ENCODE measurements at regions not wholly inside any gene's neighbourhood (a gene's known extent, or its start where the extent isn't known, plus 50 kb on each side); places are given as distances from the start of the nearest gene placed in this dataset.

DNA sequence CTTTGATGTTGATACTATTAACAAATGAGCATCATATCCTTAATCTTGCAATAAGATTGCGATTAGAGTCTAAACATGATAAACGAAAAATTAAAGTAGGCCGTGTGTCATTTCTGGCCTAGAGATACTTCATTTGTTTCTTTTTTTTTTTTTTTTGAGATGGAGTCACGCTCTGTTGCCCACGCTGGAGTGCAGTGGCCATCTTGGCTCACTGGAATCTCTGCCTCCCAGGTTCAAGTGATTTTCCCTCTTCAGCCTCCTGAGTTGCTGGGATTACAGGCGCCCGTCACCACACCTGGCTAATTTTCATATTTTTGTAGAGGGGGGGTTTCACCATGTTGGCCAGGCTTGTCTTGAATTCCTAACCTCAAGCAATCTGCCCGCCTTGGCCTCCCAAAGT lies 446.9 kb downstream of the PCNX1 start:
- TF ChIP-seq POLR2A (IDR thresholded peaks at IDR 0.05): no peak
- TF ChIP-seq, protein P1, sequence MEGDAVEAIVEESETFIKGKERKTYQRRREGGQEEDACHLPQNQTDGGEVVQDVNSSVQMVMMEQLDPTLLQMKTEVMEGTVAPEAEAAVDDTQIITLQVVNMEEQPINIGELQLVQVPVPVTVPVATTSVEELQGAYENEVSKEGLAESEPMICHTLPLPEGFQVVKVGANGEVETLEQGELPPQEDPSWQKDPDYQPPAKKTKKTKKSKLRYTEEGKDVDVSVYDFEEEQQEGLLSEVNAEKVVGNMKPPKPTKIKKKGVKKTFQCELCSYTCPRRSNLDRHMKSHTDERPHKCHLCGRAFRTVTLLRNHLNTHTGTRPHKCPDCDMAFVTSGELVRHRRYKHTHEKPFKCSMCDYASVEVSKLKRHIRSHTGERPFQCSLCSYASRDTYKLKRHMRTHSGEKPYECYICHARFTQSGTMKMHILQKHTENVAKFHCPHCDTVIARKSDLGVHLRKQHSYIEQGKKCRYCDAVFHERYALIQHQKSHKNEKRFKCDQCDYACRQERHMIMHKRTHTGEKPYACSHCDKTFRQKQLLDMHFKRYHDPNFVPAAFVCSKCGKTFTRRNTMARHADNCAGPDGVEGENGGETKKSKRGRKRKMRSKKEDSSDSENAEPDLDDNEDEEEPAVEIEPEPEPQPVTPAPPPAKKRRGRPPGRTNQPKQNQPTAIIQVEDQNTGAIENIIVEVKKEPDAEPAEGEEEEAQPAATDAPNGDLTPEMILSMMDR (IDR thresholded peaks at IDR 0.05): no peak

Data from body of pancreas (tissue), 4 donors.